A673 (cell line): ENCODE measurements at regions not wholly inside any gene's neighbourhood (a gene's known extent, or its start where the extent isn't known, plus 50 kb on each side); places are given as distances from the start of the nearest gene placed in this dataset.

ENCODE experiments used
- CTCF ChIP-seq: fragments of 300-800, 200-600 bp; sonication (generic); conservative IDR thresholded peaks from 2 replicates; pipeline ENCODE4 v1.5.1; 2017; ENCODE audit warnings: low read depth, mild to moderate bottlenecking, antibody characterized with exemption, low read length, moderate library complexity, mixed read lengths
- EZH2 ChIP-seq: fragments of 200-600 bp; sonication (generic); IDR thresholded peaks from 2 replicates; pipeline ENCODE4 v1.6.1; 2017; ENCODE audit warnings: borderline replicate concordance, low read depth, mild to moderate bottlenecking, mixed read lengths, antibody characterized with exemption, low read length; ENCODE audit not compliant: poor library complexity, severe bottlenecking

GRCh38 chr14:53564870-53565269, 391.8 kb downstream of the BMP4 start:
- TF ChIP-seq CTCF: no peak
- TF ChIP-seq EZH2: no peak
